Adipocyte (in vitro differentiated cells): ENCODE measurements at regions not wholly inside any gene's neighbourhood (a gene's known extent, or its start where the extent isn't known, plus 50 kb on each side); places are given as distances from the start of the nearest gene placed in this dataset.
A peak's percentile ranks its signal among the peaks of the same experiment; 100 is the strongest.
"Not testable (repeated sequence)": the region's sequence is repeated elsewhere in the genome, so short reads cannot be mapped to it uniquely, and the experiment has no call there.

Source experiments
- DNase-seq: peaks from one replicate; pipeline ENCODE4 v3.0.0-alpha.2; 2015; ENCODE audit warnings: low read depth
- H3K27me3 ChIP-seq: replicated peaks from 2 replicates; pipeline ENCODE4 v1.7.0; 2013; ENCODE audit warnings: mild to moderate bottlenecking, low read length, moderate library complexity; ENCODE audit not compliant: control insufficient read depth, insufficient read depth
- H3K36me3 ChIP-seq: 2 replicates; pipeline ENCODE4 v1.7.0; 2013; ENCODE audit warnings: low read length, mild to moderate bottlenecking, moderate library complexity; ENCODE audit not compliant: control insufficient read depth, insufficient read depth, severe bottlenecking
- H3K4me1 ChIP-seq: 2 replicates; pipeline ENCODE4 v1.7.0; 2013; ENCODE audit warnings: mild to moderate bottlenecking, low read length, moderate library complexity; ENCODE audit not compliant: control insufficient read depth, insufficient read depth
- H3K4me3 ChIP-seq: 2 replicates; pipeline ENCODE4 v1.7.0; 2013; ENCODE audit warnings: mild to moderate bottlenecking, low read length, moderate library complexity
- H3K9ac ChIP-seq: 2 replicates; pipeline ENCODE4 v1.7.0; 2013; ENCODE audit warnings: mild to moderate bottlenecking, low read length, moderate library complexity
- H3K9me3 ChIP-seq: 2 replicates; pipeline ENCODE4 v1.7.0; 2013; ENCODE audit warnings: mild to moderate bottlenecking, low read length, moderate library complexity; ENCODE audit not compliant: control insufficient read depth

- Histone ChIP-seq H3K9me3 (no peaks in the 10 kb centered on the region), H3K4me3 (no peak overlapping the region), H3K9ac (no peak overlapping the region), H3K4me1 (peaks cover 3% of the 10 kb centered on the region), H3K27me3 (no peaks in the 10 kb centered on the region), H3K36me3 (no peaks in the 10 kb centered on the region)
- DNase-seq = no peak
Observed at GRCh38 chr6:145273136-145273535, 462.2 kb downstream of the EPM2A start.

GRCh38 chr6:145274083-145274482, 461.2 kb downstream of the EPM2A start:
- Histone ChIP-seq H3K36me3 (no peaks in the 10 kb centered on the region), H3K27me3 (no peaks in the 10 kb centered on the region), H3K9me3 (no peaks in the 10 kb centered on the region), H3K4me3 (no peak overlapping the region), H3K9ac (no peak overlapping the region), H3K4me1 (no peaks in the 10 kb centered on the region)
- no peak for DNase-seq

- H3K9ac ChIP-seq = no peak overlapping the region
- H3K36me3 ChIP-seq = no peaks in the 10 kb centered on the region
- no peak for DNase-seq
- H3K4me3 ChIP-seq = no peak overlapping the region
- no peaks in the 10 kb centered on the region for H3K9me3 ChIP-seq
- H3K4me1 ChIP-seq = no peaks in the 10 kb centered on the region
- no peaks in the 10 kb centered on the region for H3K27me3 ChIP-seq
Observed at GRCh38 chr6:145275019-145275418, 460.3 kb downstream of the EPM2A start.

- Histone ChIP-seq H3K9ac (no peak overlapping the region), H3K9me3 (no peaks in the 10 kb centered on the region), H3K4me3 (no peak overlapping the region), H3K27me3 (no peaks in the 10 kb centered on the region), H3K36me3 (no peaks in the 10 kb centered on the region), H3K4me1 (no peaks in the 10 kb centered on the region)
- DNase-seq = no peak
Observed at GRCh38 chr6:145275787-145276186, 459.5 kb downstream of the EPM2A start.

- H3K9me3 ChIP-seq = no peaks in the 10 kb centered on the region
- H3K4me3 ChIP-seq = no peak overlapping the region
- DNase-seq = no peak
- H3K36me3 ChIP-seq = no peaks in the 10 kb centered on the region
- H3K4me1 ChIP-seq = no peaks in the 10 kb centered on the region
- no peaks in the 10 kb centered on the region for H3K27me3 ChIP-seq
- no peak overlapping the region for H3K9ac ChIP-seq
Observed at GRCh38 chr6:145276756-145277155, 458.6 kb downstream of the EPM2A start.

GRCh38 chr6:145277358-145278086, 457.8 kb downstream of the EPM2A start:
- Histone ChIP-seq H3K36me3 (no peaks in the 10 kb centered on the region), H3K4me1 (no peaks in the 10 kb centered on the region), H3K9ac (no peak overlapping the region), H3K27me3 (no peaks in the 10 kb centered on the region), H3K9me3 (no peaks in the 10 kb centered on the region), H3K4me3 (no peak overlapping the region)
- DNase-seq = no peak

GRCh38 chr6:145278163-145278807, 457.0 kb downstream of the EPM2A start:
- Histone ChIP-seq H3K4me3 (no peak overlapping the region), H3K36me3 (no peaks in the 10 kb centered on the region), H3K9me3 (no peaks in the 10 kb centered on the region), H3K27me3 (no peaks in the 10 kb centered on the region), H3K9ac (no peak overlapping the region), H3K4me1 (no peaks in the 10 kb centered on the region)
- DNase-seq = peak; percentile 19

- DNase-seq = no peak
- Histone ChIP-seq H3K4me3 (no peak overlapping the region), H3K9ac (no peak overlapping the region), H3K27me3 (no peaks in the 10 kb centered on the region), H3K4me1 (no peaks in the 10 kb centered on the region), H3K9me3 (no peaks in the 10 kb centered on the region), H3K36me3 (no peaks in the 10 kb centered on the region)
Observed at GRCh38 chr6:145279551-145279950, 455.8 kb downstream of the EPM2A start.

GRCh38 chr6:145279993-145280392, 455.3 kb downstream of the EPM2A start:
- no peak overlapping the region for H3K4me3 ChIP-seq
- DNase-seq = no peak
- H3K9ac ChIP-seq = no peak overlapping the region
- no peaks in the 10 kb centered on the region for H3K27me3 ChIP-seq
- no peaks in the 10 kb centered on the region for H3K36me3 ChIP-seq
- H3K9me3 ChIP-seq = no peaks in the 10 kb centered on the region
- H3K4me1 ChIP-seq = no peaks in the 10 kb centered on the region

- DNase-seq, H3K9me3 ChIP-seq, H3K4me3 ChIP-seq, H3K27me3 ChIP-seq, H3K4me1 ChIP-seq, H3K36me3 ChIP-seq, H3K9ac ChIP-seq: not testable (repeated sequence)
Observed at GRCh38 chr6:145283209-145283608, 452.1 kb downstream of the EPM2A start.

GRCh38 chr6:145283856-145284255, 451.5 kb downstream of the EPM2A start:
- H3K9ac ChIP-seq = no peak overlapping the region
- no peak for DNase-seq
- H3K4me1 ChIP-seq = no peaks in the 10 kb centered on the region
- no peak overlapping the region for H3K4me3 ChIP-seq
- H3K27me3 ChIP-seq = peaks cover 3% of the 10 kb centered on the region
- H3K9me3 ChIP-seq = peaks cover 2% of the 10 kb centered on the region
- H3K36me3 ChIP-seq = no peaks in the 10 kb centered on the region
